ENCODE measurements at regions not wholly inside any gene's neighbourhood (a gene's known extent, or its start where the extent isn't known, plus 50 kb on each side); places are given as distances from the start of the nearest gene placed in this dataset.

DNA sequence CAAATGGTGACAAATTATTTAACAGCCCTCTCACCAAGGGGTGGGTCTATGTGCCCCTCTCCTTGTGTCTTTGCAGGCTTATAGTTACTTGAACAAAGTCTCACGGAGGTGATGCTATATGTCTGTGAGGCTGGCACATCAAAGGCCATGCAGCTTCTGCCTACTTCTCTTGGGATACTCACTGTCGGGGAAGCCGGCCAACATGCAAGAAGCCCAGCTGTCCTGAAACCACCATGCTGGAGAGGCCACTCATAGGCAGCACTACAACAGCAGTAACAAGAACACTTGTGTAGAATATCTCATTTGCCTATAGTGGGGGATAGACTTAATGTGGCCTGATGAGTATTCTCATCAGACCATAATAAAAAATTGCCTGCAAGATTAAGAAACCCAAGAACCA is 233.7 kb upstream of the NCKAP5 start:
- H3K4me1 ChIP-seq (ENCODE audit: control insufficient read depth in 2 of 2, insufficient read depth in 2 of 2, low read length in 2 of 2), result no peaks in the 10 kb centered on the region
- no peak overlapping the region for H2AFZ ChIP-seq (ENCODE audit: insufficient read depth, low read depth, low read length, poor library complexity, severe bottlenecking)
- H3K9me3 Mint-ChIP-seq (ENCODE audit: insufficient read depth), result peaks cover 4% of the 10 kb centered on the region
- H4K20me1 ChIP-seq (ENCODE audit: control insufficient read depth, insufficient read depth, low read length, poor library complexity, severe bottlenecking), result no peaks in the 10 kb centered on the region
- H3K9ac ChIP-seq (ENCODE audit: low read length), result no peak overlapping the region
- intact Hi-C loops (cut with micrococcal nuclease), result no loop called here
- H3K4me3 Mint-ChIP-seq, result no peak overlapping the region
- no peak overlapping the region for H3K27ac ChIP-seq (ENCODE audit: low read length in 2 of 2)
- CTCF ChIA-PET, result interaction anchor here (1.0 kb wide), 1 partner anchor 659 kb away, joined by 3 read pairs; no protein-coding TSS in a partner anchor
- ATAC-seq (ENCODE audit: low read depth), result no peak
- no peaks in the 10 kb centered on the region for H3K27me3 ChIP-seq (replicated peaks in 1 of 4; ENCODE audit: control extremely low read depth in 1 of 4, control insufficient read depth in 3 of 4, insufficient read depth in 4 of 4, low read length in 3 of 4)
- peaks cover 0 to 2% (median 0%) of the 10 kb centered on the region in 3 donors for H3K9me3 ChIP-seq (ENCODE audit: control extremely low read depth in 1 of 3, control insufficient read depth in 2 of 3, insufficient read depth in 1 of 3, low read length in 2 of 3)
- H3K27ac Mint-ChIP-seq, result no peak overlapping the region
- peaks cover 30% of the 10 kb centered on the region for H3K27me3 Mint-ChIP-seq
- no peaks in the 10 kb centered on the region for H3K79me2 ChIP-seq (ENCODE audit: control insufficient read depth, insufficient read depth, low read length)
- H3K4me3 ChIP-seq (ENCODE audit: control extremely low read depth in 1 of 5, extremely low read depth in 1 of 5, insufficient read depth in 1 of 5, low read depth in 2 of 5, low read length in 4 of 5), result no peak overlapping the region
- TF ChIP-seq CTCF (IDR thresholded peaks at IDR 0.05), result no peak
- TF ChIP-seq EZH2 (IDR thresholded peaks at IDR 0.05; ENCODE audit: borderline replicate concordance, insufficient read depth, low read depth, low read length, poor library complexity, severe bottlenecking), result no peak
- POLR2A ChIA-PET, result no interaction called here
- no peak overlapping the region for H3K4me2 ChIP-seq (replicated peaks; ENCODE audit: low read depth, low read length, poor library complexity, severe bottlenecking)
- DNase-seq, result no peak
- H3K36me3 ChIP-seq (replicated peaks in 1 of 2; ENCODE audit: control extremely low read depth in 1 of 2, control insufficient read depth in 1 of 2, extremely low read depth in 1 of 2, insufficient read depth in 2 of 2, low read length in 1 of 2), result no peaks in the 10 kb centered on the region
- WGBS (ENCODE audit: insufficient coverage), result 77% methylated on average over 3 of the region's 3 CpGs
- H3K4me1 Mint-ChIP-seq, result no peaks in the 10 kb centered on the region

DNA sequence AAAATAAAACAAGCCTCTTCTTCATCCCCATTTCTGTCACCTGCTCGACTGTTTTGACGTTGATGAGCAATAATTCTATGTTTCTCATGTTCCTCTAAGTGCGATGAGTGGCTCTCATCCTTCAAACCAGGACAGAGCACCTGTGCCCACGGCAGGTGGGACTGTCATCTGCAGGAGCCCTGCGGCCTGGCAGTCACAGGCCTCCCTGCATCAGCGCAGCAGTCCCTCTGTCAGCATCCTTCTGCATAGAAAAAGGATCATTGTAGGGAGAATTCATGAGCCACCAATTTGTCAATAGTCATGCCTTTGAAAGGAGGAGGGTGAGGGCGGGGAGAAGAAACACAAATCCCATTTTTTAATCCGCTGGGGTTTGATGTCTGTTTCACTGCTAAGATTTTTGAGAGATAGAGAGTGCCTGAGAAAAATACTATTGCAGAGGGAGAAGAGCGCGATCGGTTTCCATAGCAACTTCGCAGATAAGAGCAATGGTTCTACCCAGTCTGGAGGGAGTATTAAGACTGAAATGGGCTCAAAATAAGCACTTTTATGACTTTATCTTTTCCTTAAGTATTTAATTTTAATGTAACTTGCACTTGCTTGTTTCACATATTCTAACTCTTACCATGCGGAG is 234.3 kb upstream of the NCKAP5 start:
- TF ChIP-seq EZH2 (IDR thresholded peaks at IDR 0.05; ENCODE audit: borderline replicate concordance, insufficient read depth, low read depth, low read length, poor library complexity, severe bottlenecking), result no peak
- no peak for TF ChIP-seq CTCF (IDR thresholded peaks at IDR 0.05)
- Mint-ChIP-seq H3K4me3 (no peak overlapping the region), H3K27me3 (peaks cover 30% of the 10 kb centered on the region), H3K9me3 (ENCODE audit: insufficient read depth) (no peaks in the 10 kb centered on the region), H3K4me1 (no peaks in the 10 kb centered on the region), H3K27ac (no peak overlapping the region)
- no peak for ATAC-seq (ENCODE audit: low read depth)
- Histone ChIP-seq H3K79me2 (ENCODE audit: control insufficient read depth, insufficient read depth, low read length) (no peaks in the 10 kb centered on the region), H3K4me3 (ENCODE audit: control extremely low read depth in 1 of 5, extremely low read depth in 1 of 5, insufficient read depth in 1 of 5, low read depth in 2 of 5, low read length in 4 of 5) (no peak overlapping the region), H3K4me1 (ENCODE audit: control insufficient read depth in 2 of 2, insufficient read depth in 2 of 2, low read length in 2 of 2) (no peaks in the 10 kb centered on the region), H3K9me3 (ENCODE audit: control extremely low read depth in 1 of 3, control insufficient read depth in 2 of 3, insufficient read depth in 1 of 3, low read length in 2 of 3) (peaks cover 0 to 3% (median 0%) of the 10 kb centered on the region in 3 donors), H3K27ac (ENCODE audit: low read length in 2 of 2) (no peak overlapping the region), H3K4me2 (replicated peaks; ENCODE audit: low read depth, low read length, poor library complexity, severe bottlenecking) (no peak overlapping the region), H2AFZ (ENCODE audit: insufficient read depth, low read depth, low read length, poor library complexity, severe bottlenecking) (no peak overlapping the region), H3K36me3 (replicated peaks in 1 of 2; ENCODE audit: control extremely low read depth in 1 of 2, control insufficient read depth in 1 of 2, extremely low read depth in 1 of 2, insufficient read depth in 2 of 2, low read length in 1 of 2) (no peaks in the 10 kb centered on the region), H4K20me1 (ENCODE audit: control insufficient read depth, insufficient read depth, low read length, poor library complexity, severe bottlenecking) (no peaks in the 10 kb centered on the region), H3K9ac (ENCODE audit: low read length) (no peak overlapping the region), H3K27me3 (replicated peaks in 1 of 4; ENCODE audit: control extremely low read depth in 1 of 4, control insufficient read depth in 3 of 4, insufficient read depth in 4 of 4, low read length in 3 of 4) (no peaks in the 10 kb centered on the region)
- intact Hi-C loops (cut with micrococcal nuclease), result no loop called here
- DNase-seq, result no peak
- 95% methylated on average over 10 of the region's 13 CpGs for WGBS (ENCODE audit: insufficient coverage)
- CTCF ChIA-PET, result no interaction called here
- POLR2A ChIA-PET, result no interaction called here
